GM21619 (cell line): ENCODE measurements at regions not wholly inside any gene's neighbourhood (a gene's known extent, or its start where the extent isn't known, plus 50 kb on each side); places are given as distances from the start of the nearest gene placed in this dataset.

Experiments
- ATAC-seq: cut with Tn5 transposase; IDR thresholded peaks from one replicate; pipeline ENCODE4 v1.9.1; 2021; ENCODE audit not compliant: unreplicated experiment

DNA sequence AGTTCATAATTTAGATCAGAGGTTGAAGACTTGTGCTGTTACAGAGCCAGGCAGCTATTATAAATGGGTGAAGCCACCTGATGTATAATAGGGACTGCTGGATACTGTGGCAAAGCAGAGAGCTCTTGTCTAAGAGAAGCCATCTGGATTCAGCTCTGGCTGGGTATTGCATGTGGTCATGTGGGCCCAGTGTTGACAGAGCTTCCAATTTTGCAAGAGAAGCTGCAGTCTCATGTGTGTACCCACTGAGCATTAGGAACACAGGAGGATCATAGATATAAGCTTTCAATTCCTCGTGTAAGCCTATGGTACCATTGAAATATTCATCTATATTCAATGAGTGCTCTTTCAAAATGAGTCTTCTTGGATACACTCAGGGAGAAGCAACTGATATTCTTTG is 303.9 kb upstream of the SLCO3A1 start:
- ATAC-seq = no peak

DNA sequence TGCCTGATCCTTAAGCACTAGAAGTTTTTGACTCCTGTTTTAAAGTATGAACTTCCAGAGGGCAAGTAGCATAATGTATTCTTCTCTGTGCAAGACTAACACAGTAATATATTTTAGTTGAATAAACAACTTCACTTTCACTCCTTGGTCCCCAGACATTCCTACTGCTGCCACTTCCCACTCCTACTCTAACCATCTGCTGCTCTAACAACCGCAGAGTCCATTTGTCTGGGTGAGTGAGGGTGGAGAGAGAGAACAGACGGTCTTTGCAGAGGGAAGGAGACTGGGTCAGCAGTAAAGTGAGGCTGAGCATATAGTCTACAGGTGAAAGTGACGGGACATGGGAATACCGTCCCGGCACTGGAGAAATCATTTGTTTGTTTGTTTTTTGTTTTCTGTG is 301.0 kb upstream of the SLCO3A1 start:
- no peak for ATAC-seq

DNA sequence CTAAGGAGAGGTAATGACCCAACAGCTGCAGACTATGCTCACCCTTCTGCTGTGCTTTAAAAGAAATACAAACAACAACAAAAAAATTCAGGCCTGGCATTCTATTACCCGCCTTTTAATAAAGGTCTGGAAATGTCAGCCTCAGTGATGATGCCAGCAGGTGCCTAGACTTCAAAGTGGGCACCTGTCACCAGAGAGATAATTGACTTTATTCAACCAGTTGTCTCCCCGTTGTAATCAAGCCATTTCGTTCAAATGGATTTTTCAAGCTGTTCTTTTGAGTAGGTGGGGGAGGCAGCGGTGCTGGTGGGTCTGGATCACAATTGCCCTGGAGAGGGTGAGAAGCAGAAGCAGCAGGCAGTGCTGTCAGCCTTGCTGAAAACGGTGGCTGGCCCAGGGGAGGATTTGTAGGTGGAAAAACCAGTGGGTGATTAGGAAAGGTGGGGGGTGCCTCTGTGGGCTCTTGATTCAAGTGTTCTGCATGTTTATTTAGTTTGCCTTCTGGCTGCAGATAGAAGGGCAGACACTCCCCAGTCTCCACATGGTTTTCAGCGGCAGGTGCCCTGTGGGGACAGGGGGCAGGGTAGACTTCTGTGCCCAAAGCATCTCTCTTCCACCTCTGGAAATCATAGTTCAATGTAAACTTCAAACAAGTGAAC is 300.2 kb upstream of the SLCO3A1 start:
- no peak for ATAC-seq

DNA sequence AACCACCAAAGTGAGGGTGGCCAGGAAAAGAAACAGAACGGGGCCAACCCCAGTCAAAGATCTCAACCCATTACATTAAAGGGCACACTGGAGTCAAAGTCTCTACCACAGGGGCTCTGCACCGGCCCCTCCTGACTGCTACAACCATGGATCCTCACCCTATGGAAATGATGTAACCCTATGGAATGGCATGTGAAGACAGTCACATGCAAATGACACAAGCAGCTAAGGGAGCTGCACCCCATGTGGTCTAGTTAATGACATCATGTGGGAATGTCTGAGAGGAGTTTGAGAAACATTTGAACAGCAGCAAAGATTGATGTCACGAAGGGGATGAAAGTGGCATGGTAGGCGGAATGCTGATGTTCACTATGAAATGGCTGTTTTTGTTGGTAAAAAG is 298.2 kb upstream of the SLCO3A1 start:
- no peak for ATAC-seq

DNA sequence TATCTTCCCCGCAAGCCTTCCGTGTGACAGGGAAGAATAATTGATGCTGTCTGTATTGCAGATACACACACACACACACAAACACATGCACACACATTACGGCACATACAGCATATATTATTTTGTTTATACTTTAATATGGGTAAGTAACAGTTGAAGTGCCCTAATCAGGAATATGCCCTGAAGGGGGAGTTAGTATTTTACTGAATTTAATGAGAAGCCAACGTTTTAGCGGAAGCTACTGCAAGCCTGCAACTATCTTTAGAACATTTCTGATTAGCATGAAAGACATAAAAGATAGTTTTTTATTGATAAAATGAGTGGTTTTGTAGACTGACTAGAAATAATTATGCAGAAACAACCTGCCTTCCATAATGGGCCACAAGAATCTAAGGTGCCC is 296.6 kb upstream of the SLCO3A1 start:
- ATAC-seq = no peak

DNA sequence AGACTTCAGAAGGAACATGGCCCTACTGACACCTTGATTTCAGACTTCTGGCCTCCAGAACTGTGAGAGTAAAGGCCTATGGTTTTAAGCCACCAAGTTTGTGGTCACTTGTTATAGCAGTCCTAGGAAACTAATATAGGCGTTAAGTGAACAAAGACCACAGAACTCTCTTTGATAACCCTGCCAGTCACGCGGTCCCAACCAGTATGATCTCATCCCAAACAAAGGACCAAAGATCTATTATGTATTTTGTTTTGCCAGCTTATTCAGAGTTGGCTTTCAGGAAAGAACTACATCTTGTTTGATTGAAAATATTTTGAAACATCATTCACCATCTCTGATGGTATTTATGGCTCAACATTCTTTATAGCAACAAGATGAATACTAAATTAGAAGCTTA is 294.4 kb upstream of the SLCO3A1 start:
- no peak for ATAC-seq

DNA sequence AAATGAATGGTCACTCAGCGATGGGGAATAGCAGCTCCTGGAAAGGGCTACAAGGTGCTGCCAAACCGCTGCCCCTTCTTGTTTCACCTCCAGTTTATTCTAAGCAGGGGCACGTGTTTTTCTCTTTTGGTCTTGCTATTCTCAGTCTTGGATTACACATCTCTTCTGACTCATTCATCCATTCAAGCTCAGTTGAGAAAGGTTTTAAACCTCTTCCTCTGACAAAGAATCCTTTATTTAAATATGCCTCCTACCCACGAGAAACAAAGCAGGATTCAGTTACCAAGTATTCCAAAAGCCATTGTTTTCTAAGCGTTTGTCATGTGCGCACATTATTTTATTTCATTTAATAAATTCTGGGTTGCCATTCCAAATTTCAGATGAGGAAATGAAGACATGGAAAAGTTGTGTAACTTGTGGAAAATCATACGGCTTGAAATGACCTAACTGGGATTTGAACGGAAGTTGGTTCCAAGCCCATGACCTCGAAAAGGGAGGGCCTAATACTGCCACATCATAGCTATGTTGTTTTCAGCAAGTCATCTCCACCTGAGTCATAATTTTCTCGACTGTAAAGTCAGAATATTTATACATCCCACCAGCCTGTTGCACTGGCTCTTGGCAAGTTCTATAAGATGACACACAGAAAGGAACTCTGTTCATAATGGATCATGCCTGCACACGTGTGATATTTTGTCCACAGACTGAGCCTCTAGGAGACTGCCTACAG is 292.0 kb upstream of the SLCO3A1 start:
- no peak for ATAC-seq

DNA sequence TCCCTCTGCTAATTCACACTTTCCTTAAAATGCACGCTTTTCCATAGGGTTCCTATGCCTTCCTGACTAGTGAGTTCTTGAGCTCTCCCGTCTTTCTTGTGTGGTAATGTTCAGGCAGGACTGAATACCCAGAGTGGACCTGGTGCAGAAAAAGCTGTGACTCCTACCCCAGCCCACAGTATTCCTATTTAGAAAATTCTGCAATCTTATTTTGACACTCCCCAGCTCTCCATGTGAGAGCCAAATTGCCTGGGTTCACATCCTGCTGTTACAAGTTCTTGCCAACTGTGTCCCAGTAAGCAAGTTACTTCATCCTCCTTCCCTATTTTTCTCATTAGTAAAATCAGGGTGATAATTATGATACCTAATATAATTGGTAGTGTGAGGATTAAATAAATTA is 290.8 kb upstream of the SLCO3A1 start:
- ATAC-seq = no peak

DNA sequence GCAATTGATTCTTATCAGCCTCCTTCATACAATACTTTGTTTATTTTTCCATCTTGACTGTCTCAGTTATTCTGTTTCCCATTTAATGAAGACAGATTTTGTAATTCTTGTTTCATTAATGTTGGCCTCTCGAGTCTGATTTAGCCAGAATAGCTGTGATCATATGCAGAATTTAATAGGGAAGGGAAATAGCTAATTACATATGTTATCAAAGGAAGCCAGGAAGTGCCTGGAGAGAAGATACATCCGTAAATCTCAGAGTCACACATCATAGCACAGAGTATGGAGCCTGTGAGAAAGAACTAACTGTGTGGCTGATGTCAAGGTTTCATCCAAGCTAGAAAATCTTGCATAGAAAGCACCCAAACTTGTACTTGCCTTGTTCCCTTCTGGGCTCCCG is 288.9 kb upstream of the SLCO3A1 start:
- no peak for ATAC-seq

DNA sequence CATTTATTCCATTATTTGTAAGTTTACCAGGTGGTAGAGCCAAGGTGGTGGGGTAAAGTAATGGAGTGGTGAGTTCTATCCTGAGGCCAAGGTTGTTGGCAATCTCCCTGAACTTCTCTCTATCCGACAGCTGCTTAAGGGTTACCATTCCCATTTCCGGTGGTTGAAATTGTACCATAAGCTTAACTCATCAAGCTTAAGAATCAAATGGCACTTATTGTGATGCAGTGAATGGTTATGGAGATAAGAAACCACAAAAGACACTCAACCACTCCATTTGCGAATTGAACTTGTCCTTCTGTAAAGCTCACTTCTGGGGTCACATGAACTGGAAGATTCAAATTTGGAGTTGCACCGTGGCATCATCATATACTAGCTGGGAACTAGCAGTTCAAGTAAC is 287.4 kb upstream of the SLCO3A1 start:
- ATAC-seq = no peak

DNA sequence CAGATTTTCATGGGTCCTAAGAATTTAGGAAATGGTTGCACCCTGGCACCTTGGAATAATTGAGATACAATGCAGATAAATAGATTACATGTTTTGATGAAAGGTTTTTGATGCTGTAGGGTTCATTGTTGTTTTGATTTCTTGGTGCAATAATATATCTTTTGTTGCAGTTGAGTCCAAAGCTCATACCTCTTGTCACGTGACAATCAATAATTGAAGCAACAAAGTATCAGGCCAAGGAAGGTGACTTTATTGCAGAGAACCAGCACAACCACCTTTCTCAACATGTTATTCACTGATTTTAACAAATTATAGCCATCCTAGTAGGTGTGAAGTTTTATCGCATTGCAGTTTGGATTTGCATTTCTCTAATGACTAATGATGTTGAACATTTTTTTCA is 285.5 kb upstream of the SLCO3A1 start:
- no peak for ATAC-seq

DNA sequence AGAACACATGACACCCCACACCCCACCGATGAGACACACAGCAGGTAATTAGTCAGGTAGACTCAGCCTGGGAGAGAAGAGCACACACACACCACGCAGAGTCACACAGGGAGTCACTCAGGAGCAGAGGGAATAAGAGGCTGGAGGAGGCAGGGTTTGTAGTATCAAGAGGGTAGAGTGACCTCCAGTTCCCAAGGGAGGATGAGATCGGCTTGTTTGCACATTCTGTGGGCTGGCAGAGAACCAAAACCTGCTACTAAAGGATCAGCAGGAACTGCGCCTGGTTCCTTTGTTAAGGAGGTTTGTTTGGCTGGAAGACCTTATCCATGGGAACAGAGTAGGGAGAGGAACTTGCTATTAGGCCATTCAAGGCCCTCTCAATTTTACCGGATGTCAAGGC is 281.4 kb upstream of the SLCO3A1 start:
- no peak for ATAC-seq

DNA sequence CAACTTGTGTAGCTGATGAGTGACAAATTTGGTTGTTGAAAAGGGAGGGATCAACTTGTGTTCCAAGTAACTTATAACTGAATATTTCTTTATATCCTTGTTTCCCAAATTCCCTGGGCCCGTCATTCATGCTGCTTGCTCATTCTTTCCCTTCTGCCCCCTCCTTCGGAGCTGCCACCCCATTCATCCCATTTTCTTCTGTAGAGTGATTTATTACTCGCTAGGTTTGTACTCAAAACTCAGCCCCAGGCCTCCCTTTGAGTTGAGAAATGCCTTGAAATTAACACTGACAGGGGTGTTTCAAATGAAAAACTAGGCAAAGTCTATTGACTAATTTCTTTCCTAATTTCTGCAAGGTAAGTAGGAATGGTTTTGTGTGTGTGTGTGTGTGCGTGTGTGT is 277.4 kb upstream of the SLCO3A1 start:
- no peak for ATAC-seq

DNA sequence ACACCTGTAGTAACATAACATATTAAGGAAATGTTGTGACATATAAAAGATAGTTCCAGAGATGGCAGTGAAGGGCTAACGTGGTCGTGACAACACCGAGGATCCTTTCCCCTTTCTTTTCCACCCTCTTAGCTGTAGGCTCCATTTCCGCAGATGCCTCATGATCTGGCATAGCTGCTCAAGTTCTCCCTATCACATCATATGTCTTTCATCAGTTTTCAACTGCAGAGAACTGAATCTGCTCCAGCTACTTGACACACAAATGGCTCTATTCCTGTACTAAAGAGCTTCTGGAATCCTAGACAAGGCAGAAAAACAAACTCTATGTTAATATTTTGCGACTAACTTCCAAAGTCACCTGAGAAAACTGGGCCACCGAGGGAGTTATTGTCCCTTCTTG is 275.0 kb upstream of the SLCO3A1 start:
- no peak for ATAC-seq

DNA sequence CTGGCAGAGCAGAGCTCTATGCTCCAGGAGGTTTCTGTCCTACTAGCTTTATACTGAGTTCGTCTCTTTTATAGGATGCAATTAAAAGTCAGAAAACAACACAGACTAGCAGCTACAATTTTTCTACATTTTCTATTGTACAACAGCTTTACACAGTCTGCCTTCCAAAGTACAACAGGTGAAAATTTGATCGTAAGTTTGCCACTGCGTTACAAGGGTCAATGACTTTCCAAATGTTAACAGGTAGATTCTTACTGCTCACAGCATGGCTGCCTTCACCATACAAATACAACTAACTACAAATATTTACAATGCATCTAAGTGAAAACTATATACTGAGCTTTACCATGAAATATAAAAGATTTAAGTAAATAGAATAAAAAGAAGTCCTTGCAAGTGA is 268.6 kb upstream of the SLCO3A1 start:
- no peak for ATAC-seq

DNA sequence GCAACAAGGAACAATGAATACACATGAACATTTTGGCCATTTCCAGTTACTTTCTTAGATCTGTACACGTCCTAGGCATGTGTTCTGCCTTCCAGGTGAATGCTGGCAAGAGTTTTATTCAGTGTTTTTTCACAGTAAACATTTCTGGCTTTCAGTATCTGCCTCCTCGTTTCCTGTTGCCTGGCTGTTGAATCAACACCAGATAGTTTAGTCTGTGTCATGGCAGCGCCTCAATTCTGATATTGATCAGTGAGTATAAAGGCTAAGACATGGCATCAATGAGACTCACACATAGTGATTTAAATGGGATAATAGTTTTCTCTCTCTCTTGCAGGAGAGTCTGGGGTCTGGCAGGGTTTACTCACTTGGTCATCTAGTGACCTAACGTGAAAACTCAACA is 266.9 kb upstream of the SLCO3A1 start:
- ATAC-seq = no peak

DNA sequence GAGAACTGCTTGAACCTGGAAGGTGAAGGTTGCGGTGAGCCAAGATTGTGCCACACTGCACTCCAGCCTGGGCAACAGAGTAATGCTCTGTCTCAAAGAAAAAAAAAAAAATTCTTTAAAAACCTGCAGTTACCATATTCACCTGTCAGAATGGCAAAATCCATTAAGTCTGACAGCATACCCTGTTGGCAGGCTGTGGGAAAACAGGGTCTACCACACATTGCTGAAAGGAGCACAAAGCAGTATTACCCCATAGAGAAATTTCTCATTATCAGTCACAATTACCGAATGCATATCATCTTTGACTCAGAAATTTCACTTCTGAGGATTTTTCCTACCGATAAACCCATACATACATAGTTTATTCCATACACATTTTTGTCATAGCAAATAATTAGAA is 264.1 kb upstream of the SLCO3A1 start:
- no peak for ATAC-seq

DNA sequence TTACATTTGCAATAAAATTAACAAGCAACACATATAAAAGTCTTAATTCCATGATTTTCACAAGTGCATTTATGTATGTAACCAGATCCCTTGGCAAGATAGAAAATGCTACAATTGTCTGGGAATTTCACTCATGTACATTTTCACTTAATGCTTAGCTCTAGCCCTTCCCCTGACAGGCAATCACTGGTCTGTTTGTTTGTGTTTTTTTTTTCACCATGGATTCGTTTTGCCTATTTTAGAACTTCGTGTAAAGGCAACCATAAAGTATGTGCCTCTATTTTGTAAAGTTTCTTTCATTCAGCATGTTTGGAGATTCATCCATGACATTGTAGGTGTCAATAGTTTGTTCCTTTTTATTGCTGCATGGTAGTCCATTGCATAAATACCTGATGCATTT is 260.9 kb upstream of the SLCO3A1 start:
- ATAC-seq = no peak

DNA sequence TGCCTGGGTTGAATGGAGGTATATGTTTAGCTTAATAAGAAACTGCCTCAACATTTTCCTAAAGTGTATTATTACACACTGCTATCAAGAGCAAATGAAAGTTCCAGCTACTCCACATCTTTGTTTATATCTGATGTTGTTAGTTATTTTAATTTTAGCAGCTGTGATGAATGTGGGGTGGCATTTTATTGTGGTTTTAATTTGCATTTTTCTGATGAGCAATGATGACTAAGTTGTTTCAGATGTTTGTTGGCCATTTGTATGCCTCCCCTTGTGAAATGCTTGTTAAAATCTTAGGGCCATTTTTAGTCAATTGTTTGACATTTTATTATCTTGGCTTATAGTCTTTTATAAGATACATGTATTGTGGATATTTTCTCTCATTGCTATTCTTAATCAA is 260.4 kb upstream of the SLCO3A1 start:
- ATAC-seq = no peak

DNA sequence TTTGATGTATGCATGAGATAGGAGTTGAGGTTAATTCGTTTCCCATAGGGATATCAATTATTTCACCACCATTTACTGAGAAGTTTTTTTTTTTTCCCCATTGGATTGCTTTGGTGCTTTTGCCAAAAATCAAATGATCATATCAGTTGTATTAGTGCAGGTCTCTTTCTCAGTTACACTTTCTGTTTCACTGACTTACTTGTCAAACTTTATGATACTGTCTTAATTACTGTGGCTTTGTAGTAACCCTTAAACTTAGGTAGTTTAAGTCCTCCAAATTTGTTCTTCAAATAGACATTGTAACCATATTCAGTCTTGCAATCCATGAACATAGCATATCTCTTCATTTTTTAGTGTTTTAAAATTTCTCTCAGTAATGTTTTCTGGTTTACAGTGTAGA is 259.9 kb upstream of the SLCO3A1 start:
- no peak for ATAC-seq

DNA sequence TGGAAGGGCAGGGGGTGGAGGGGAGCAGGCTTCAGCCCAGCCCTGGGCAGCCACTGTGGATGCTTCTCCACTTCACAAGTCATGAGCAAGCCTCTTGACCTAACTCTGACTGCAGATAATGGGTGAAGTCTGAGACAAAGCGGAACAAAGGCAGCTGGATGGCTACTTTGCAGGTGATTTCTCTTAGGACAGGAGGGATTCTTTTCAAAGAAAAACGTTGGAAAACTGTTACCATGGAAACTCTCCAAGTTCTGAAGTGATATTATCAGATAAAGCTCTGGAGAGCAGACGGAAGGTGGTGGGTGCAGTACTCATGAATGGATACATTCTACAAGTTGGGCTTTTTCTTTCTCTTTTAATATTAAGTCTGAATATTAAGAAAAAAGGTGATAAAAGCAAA is 254.2 kb upstream of the SLCO3A1 start:
- no peak for ATAC-seq

DNA sequence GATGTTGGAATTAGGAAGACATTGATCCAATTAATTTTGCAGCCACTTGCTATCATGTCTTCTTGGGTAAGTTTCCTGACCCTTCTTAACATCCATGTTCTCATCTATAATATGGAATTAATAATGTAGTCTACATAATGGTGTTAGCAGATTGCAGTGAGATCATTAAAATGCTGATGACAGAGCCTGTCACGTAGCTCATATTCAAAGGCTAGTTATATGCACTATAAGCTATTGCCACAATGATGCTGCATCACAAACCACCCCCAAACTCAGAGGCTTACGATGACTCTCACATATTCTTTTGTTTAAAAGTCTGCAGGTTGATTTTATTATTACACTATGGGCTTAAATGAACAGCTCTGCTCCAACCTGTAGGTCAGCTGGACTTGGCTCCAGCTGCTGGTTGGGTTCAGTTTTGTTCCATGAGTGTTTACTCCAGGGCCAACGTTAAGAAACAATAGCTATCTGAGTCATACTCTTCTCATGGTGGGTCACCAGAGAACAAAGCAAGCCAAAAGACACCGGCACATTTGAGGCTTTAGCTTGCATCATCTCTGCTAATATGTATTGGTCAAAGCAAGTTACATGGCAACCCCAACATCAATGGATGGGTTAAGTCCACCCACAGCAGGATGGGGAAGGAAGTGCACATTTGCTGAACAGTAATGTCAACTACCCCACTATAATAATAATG is 250.0 kb upstream of the SLCO3A1 start:
- no peak for ATAC-seq
